ENCODE measurements at regions not wholly inside any gene's neighbourhood (a gene's known extent, or its start where the extent isn't known, plus 50 kb on each side); places are given as distances from the start of the nearest gene placed in this dataset.

DNA sequence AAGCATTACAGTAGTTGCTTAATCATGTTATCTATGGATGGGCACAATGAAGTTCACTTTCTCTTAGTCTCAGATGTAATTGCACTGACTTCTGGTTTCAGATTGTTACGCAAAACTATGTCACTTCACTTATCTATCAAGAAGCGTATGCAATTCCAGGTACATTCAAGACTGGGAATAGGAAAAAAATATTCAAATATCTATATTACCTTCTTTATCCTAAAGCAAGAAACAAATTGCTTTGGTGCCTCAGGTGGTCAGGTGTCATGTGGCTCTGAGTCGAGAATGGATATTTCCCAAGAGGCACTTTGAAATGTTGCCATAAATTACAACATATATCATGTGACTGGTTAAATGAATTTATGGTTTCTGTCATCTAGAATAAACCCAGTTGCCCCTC lies 318.6 kb downstream of the SS18 start:
- DNase-seq (ENCODE audit: low read depth) = no peak
- no peak overlapping the region for H3K4me3 ChIP-seq (ENCODE audit: low read depth, low read length)
- TF ChIP-seq, protein P1, sequence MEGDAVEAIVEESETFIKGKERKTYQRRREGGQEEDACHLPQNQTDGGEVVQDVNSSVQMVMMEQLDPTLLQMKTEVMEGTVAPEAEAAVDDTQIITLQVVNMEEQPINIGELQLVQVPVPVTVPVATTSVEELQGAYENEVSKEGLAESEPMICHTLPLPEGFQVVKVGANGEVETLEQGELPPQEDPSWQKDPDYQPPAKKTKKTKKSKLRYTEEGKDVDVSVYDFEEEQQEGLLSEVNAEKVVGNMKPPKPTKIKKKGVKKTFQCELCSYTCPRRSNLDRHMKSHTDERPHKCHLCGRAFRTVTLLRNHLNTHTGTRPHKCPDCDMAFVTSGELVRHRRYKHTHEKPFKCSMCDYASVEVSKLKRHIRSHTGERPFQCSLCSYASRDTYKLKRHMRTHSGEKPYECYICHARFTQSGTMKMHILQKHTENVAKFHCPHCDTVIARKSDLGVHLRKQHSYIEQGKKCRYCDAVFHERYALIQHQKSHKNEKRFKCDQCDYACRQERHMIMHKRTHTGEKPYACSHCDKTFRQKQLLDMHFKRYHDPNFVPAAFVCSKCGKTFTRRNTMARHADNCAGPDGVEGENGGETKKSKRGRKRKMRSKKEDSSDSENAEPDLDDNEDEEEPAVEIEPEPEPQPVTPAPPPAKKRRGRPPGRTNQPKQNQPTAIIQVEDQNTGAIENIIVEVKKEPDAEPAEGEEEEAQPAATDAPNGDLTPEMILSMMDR (conservative IDR thresholded peaks at IDR 0.05; ENCODE audit: low read depth, low read length) = no peak

DNA sequence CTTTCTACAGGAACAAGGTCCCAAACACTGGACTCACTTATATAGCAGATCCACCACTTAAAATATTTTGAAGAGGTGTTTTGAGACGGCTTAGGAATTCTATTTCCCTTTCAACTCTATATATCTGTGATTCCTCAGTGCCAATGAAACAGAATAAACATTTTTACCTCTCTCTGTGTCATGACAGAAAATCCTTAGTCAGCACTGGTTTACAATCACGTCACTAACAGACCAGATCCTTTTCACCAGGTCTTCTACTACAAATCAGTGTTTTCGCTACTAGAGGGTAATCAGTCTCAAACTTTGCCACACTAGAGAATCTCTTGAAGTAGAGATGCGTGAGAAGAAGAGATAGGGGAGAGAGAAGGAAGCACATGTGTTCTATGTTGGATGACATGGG lies 325.6 kb downstream of the SS18 start:
- no peak for DNase-seq (ENCODE audit: low read depth)
- no peak overlapping the region for H3K4me3 ChIP-seq (ENCODE audit: low read depth, low read length)
- TF ChIP-seq, protein P1 (conservative IDR thresholded peaks at IDR 0.05; ENCODE audit: low read depth, low read length) = no peak

DNA sequence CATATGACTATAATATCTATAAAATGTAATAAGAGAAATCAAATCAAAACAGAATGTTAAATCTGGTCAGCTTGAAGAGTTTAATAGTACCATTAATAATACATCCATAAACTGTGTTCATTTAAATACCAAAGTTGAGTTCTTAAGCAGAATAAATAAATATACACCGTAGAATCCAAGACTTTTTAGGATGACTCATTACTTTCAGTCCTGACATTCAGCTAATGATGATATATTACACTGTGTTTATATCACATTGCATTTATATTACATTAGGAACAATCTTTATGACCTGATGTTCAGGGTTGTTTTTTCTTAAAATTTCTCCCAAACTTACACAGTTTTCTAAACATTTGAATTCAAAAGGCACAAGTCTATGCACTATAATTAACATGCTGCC lies 331.3 kb downstream of the SS18 start:
- peak; percentile 20 for DNase-seq (ENCODE audit: low read depth)
- TF ChIP-seq, protein P1 (conservative IDR thresholded peaks at IDR 0.05; ENCODE audit: low read depth, low read length) = no peak

DNA sequence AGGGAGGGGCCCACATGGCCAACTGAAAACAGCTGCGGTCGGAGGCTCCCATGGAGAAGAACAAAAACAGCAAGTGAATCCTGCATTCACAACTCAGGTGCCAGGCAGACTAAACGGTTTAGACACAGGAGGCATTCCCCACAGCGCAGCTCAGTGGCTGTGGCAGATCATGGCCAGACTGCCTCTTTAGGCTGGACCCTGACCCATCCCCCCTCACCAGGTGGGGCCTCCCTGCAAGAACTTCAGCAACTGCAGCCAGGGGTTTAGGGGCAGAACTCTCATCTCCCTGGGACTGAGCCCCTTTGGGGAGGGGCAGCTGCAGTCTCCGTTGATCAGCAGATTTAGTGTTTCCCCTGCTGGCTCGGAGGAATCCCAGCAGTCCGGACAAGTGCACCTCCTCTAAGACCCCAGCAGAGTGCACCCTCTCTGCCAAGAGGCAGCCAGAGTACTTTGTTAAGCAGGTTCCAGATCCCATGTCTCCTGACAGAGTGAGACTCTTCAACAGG lies 346.7 kb downstream of the SS18 start:
- DNase-seq (ENCODE audit: low read depth) = no peak
- TF ChIP-seq, protein P1 (conservative IDR thresholded peaks at IDR 0.05; ENCODE audit: low read depth, low read length) = no peak

More for the DNA sequence above, 331.3 kb downstream of the SS18 start:
- H3K4me3 ChIP-seq (ENCODE audit: low read depth, low read length) = no peak overlapping the region

DNA sequence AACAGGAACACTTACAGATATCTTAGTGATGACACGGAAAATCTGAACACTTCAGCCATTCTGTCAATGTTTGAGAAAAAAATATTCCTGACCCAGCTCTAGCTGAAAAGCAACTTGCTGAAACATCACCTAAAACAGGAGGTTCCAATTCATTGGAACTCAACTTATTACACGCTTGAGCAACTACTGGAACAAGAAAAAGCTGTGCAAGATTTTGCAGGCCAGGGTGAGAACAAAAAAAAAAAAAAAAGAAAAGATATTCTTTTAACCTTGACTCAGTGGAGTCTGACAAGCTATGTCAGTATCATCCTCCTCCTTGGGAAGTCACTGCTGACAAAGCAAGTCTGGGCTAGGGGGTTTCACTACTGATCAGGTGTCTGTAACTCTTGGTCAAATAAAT lies 351.0 kb downstream of the SS18 start:
- H3K4me3 ChIP-seq (ENCODE audit: low read depth, low read length) = no peak overlapping the region
- DNase-seq (ENCODE audit: low read depth) = no peak

More for the DNA sequence above, 346.7 kb downstream of the SS18 start:
- H3K4me3 ChIP-seq (ENCODE audit: low read depth, low read length) = no peak overlapping the region

DNA sequence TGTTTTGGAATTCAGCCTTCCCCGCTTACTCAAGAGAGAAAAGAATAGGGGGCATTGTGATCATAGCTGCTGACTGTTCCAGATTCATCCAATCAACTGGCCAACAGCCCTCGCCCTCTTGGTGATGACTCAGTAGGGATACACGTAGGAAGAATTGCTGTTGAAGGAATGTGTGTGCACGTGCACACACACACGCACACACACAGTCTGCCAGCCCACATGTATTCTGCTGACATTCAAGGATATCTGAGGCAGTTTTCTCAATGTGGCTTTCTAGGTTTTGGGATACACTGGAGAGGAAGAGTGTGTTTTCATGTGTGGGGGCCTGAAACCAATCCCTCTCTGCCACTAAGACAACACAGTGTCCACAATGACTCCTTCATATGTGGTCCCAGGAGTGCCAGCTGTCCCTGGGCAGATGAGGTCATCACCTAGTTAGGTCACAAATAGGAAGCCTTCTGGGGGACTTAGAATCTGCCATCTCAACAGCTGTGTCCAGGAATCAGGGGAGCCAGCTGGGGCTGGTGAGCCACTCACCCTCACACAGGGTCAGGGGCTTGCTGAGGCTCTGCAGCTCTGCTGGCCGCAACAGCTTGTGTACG lies 352.6 kb downstream of the SS18 start:
- peak; percentile 74 for DNase-seq (ENCODE audit: low read depth)

More for the DNA sequence above, 351.0 kb downstream of the SS18 start:
- TF ChIP-seq, protein P1 (conservative IDR thresholded peaks at IDR 0.05; ENCODE audit: low read depth, low read length) = no peak

More for the DNA sequence above, 352.6 kb downstream of the SS18 start:
- TF ChIP-seq, protein P1 (conservative IDR thresholded peaks at IDR 0.05; ENCODE audit: low read depth, low read length) = no peak
- no peak overlapping the region for H3K4me3 ChIP-seq (ENCODE audit: low read depth, low read length)
